Heart left ventricle (tissue), 13 donors: ENCODE measurements at regions not wholly inside any gene's neighbourhood (a gene's known extent, or its start where the extent isn't known, plus 50 kb on each side); places are given as distances from the start of the nearest gene placed in this dataset.

Source experiments
- CTCF ChIP-seq, 12 donors: fragments of 200-600 bp; sonication (generic) in 4 of 12; IDR thresholded peaks; one replicate each; pipeline versions ENCODE4 v1.5.0 to v1.8.0; 2018 to 2022; ENCODE audit warnings: antibody characterized with exemption in 12 of 12, mild to moderate bottlenecking in 5 of 12
- POLR2A ChIP-seq, 2 donors: fragments of 450-650 bp; IDR thresholded peaks; one replicate each; pipeline ENCODE4 v1.6.1; 2017; ENCODE audit warnings: antibody characterized with exemption in 2 of 2, mild to moderate bottlenecking in 2 of 2, moderate library complexity in 2 of 2
- donor health status: ischemic (EF 13 %, LVEDD 7.1; RV severe dilation, severe dysfunction).
- donor health status: DM: no; HTN: yes; CAD: no.
- donor health status: DM: no; HTN: no; CAD: no.
- donor health status: ischemic (EF 25% LVEDD 6.9; RV normal size, moderate dysfunction).
- donor health status: ischemic (EF 25% LVEDD 5.7; RV mildly dilated, moderate dysfunction).
- donor health status: ischemic (EF 35%, LVEDD 5.7; RV mildly dilated, moderate dysfunction).
- donor health status: nonischemic (EF 11% LVEDD 7.7; RV severe dilation, severe dysfunction).
- donor health status: DM: yes; HTN: yes; CAD: no.
- donor health status: PGD.
- donor health status: ischemic (EF 29% LVEDD 5.4; RV normal size, mild dysfunction).
- donor health status: nonischemic (EF 23%, LVEDD 6.1; RV moderate dilation, normal function).

GRCh38 chr21:24938573-24938972 lies 668.7 kb downstream of the MRPL39 start:
- TF ChIP-seq CTCF (IDR thresholded peaks at IDR 0.05): no peak
- no peak for TF ChIP-seq POLR2A (IDR thresholded peaks at IDR 0.05)
